ENCODE measurements at regions not wholly inside any gene's neighbourhood (a gene's known extent, or its start where the extent isn't known, plus 50 kb on each side); places are given as distances from the start of the nearest gene placed in this dataset.

- no peak overlapping the region for H3K4me2 ChIP-seq (ENCODE audit: insufficient read depth, low read length)
- H3K9me3 ChIP-seq (replicated peaks; ENCODE audit: control insufficient read depth, insufficient read depth, low read length) = no peaks in the 10 kb centered on the region
- intact Hi-C loops (cut with micrococcal nuclease) (no loop called here), dilution Hi-C loops (cut with MboI; ENCODE audit: extremely low pct_ligation_motif_present, low sequenced_read_pairs) (no loop called here)
- H3K4me1 ChIP-seq (ENCODE audit: control insufficient read depth, extremely low read depth, insufficient read depth, low read length) = no peaks in the 10 kb centered on the region
- H3K27ac ChIP-seq (ENCODE audit: insufficient read depth, low read depth, low read length) = no peak overlapping the region
- DNase-seq (ENCODE audit: low read depth, low spot score) (no peak), FAIRE-seq (no peak)
- H4K20me1 ChIP-seq (replicated peaks; ENCODE audit: control insufficient read depth, extremely low read depth, insufficient read depth, low read length) = no peaks in the 10 kb centered on the region
- H3K79me2 ChIP-seq (ENCODE audit: control insufficient read depth, insufficient read depth, low read length) = no peaks in the 10 kb centered on the region
- no peaks in the 10 kb centered on the region for H3K9me1 ChIP-seq (replicated peaks; ENCODE audit: control insufficient read depth, extremely low read depth, insufficient read depth, low read length)
- CTCF ChIA-PET = no interaction called here
- POLR2A ChIA-PET = no interaction called here
- no peak overlapping the region for H2AFZ ChIP-seq (ENCODE audit: low read depth, low read length)
- no peaks in the 10 kb centered on the region for H3K27me3 ChIP-seq (ENCODE audit: control insufficient read depth in 2 of 2, insufficient read depth in 2 of 2, low read length in 2 of 2)
- H3K9ac ChIP-seq (replicated peaks; ENCODE audit: extremely low read depth, insufficient read depth, low read length) = no peak overlapping the region
- no peaks in the 10 kb centered on the region for H3K36me3 ChIP-seq (ENCODE audit: control insufficient read depth in 2 of 2, extremely low read depth in 1 of 2, insufficient read depth in 2 of 2, low read length in 2 of 2)
- no peak for TF ChIP-seq JUN (IDR thresholded peaks at IDR 0.05; ENCODE audit: borderline replicate concordance, insufficient read depth, insufficient read length, low read depth)
- TF ChIP-seq MAX (IDR thresholded peaks at IDR 0.05; ENCODE audit: insufficient read depth, insufficient read length) = no peak
- TF ChIP-seq GATA2 (IDR thresholded peaks at IDR 0.05; ENCODE audit: insufficient read depth, insufficient read length, low read depth, low read length) = no peak
- TF ChIP-seq FOS (IDR thresholded peaks at IDR 0.05; ENCODE audit: borderline replicate concordance, insufficient read depth, low read length) = no peak
- TF ChIP-seq CTCF (IDR thresholded peaks at IDR 0.05; ENCODE audit: extremely low read depth in 1 of 2, insufficient read depth in 1 of 2, low read depth in 1 of 2, low read length in 2 of 2) = no peak
- TF ChIP-seq POLR2AphosphoS5 (IDR thresholded peaks at IDR 0.05; ENCODE audit: insufficient read depth, low read depth, low read length) = no peak
- TF ChIP-seq MYC (IDR thresholded peaks at IDR 0.05; ENCODE audit: low read depth, low read length) = no peak
- no peak for TF ChIP-seq POLR2A (IDR thresholded peaks at IDR 0.05; ENCODE audit: low read depth, low read length)
- TF ChIP-seq EZH2 (IDR thresholded peaks at IDR 0.05; ENCODE audit: borderline replicate concordance, low read depth, low read length, severe bottlenecking) = no peak
- BruUV-seq (replicated peaks) = no TSS peak
- H3K4me3 ChIP-seq (replicated peaks in 1 of 3; ENCODE audit: insufficient read depth in 1 of 3, low read depth in 1 of 3, low read length in 3 of 3) = no peak overlapping the region
Observed at GRCh38 chr2:18094277-18094676, 215.8 kb downstream of the KCNS3 start.

All from endothelial cell of umbilical vein (primary cell).